Calu3 (cell line): ENCODE measurements at regions not wholly inside any gene's neighbourhood (a gene's known extent, or its start where the extent isn't known, plus 50 kb on each side); places are given as distances from the start of the nearest gene placed in this dataset.

Source experiments
- BruUV-seq: library from RNA; stranded (reverse); fragments of 400-500 nt; replicated peaks from 2 replicates; lab custom pipeline; 2021; lab: Mats Ljungman, UMichigan
- CTCF ChIA-PET: fragments of 300-600 bp; sonication (Branson Sonifier 250); formaldehyde crosslinking; loops from one replicate; lab custom pipeline; 2022; ENCODE audit warnings: antibody characterized with exemption; lab: Charles Lee
- DNase-seq: peaks from one replicate; pipeline ENCODE4 v3.0.0; 2022
- H3K27ac Mint-ChIP-seq: one replicate; pipeline ENCODE4 v1.8.0; 2022; ENCODE audit warnings: mixed read lengths; ENCODE audit not compliant: unreplicated experiment
- H3K27me3 Mint-ChIP-seq: one replicate; pipeline ENCODE4 v1.8.0; 2022; ENCODE audit warnings: mixed read lengths; ENCODE audit not compliant: unreplicated experiment
- H3K36me3 Mint-ChIP-seq: one replicate; pipeline ENCODE4 v1.8.0; 2022; ENCODE audit warnings: mild to moderate bottlenecking, moderate library complexity, mixed read lengths; ENCODE audit not compliant: insufficient read depth, unreplicated experiment
- H3K4me1 Mint-ChIP-seq: one replicate; pipeline ENCODE4 v1.8.0; 2022; ENCODE audit warnings: mild to moderate bottlenecking, low read depth, mixed read lengths; ENCODE audit not compliant: unreplicated experiment
- H3K4me3 Mint-ChIP-seq: one replicate; pipeline ENCODE4 v1.8.0; 2022; ENCODE audit warnings: mild to moderate bottlenecking, low read depth, moderate library complexity, mixed read lengths; ENCODE audit not compliant: unreplicated experiment
- H3K9me3 Mint-ChIP-seq: one replicate; pipeline ENCODE4 v1.8.0; 2022; ENCODE audit warnings: low read depth, mixed read lengths; ENCODE audit not compliant: unreplicated experiment
- intact Hi-C: fragments of 100-400 bp; cut with micrococcal nuclease; formaldehyde crosslinking; loops from one replicate; pipeline ENCODE4 v1.10.0; 2022; ENCODE audit not compliant: unreplicated experiment
- TF ChIP-seq, protein P1 (sequence below): fragments of 200-600 bp; IDR thresholded peaks from one replicate; pipeline ENCODE4 v1.8.0; 2022; ENCODE audit warnings: antibody characterized with exemption; ENCODE audit not compliant: unreplicated experiment

DNA sequence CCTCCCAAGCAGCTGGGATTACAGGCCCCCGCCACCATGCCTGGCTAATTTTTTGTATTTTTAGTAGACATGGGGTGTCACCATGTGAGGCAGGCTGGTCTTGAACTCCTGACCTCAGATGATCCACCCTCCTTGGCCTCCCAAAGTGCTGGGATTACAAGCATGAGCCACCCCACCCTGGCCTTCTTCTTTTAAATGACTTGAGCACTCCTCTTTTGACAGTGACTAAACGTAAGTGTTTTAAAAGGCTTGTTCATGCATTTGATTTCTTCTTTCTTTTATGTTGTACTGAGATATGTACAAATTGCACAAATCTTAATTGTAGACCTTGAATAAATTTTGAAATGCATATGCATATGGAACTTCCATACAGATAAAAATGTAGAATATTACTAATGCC, 337.9 kb downstream of the CETN3 start:
- H3K27me3 Mint-ChIP-seq, result no peaks in the 10 kb centered on the region
- H3K9me3 Mint-ChIP-seq, result peaks cover 5% of the 10 kb centered on the region
- H3K27ac Mint-ChIP-seq, result no peak overlapping the region
- intact Hi-C loops, result no loop called here
- H3K4me3 Mint-ChIP-seq, result no peak overlapping the region
- DNase-seq, result no peak
- no peaks in the 10 kb centered on the region for H3K4me1 Mint-ChIP-seq
- no peaks in the 10 kb centered on the region for H3K36me3 Mint-ChIP-seq
- BruUV-seq, result no TSS peak
- CTCF ChIA-PET, result no interaction called here
- TF ChIP-seq, protein P1, sequence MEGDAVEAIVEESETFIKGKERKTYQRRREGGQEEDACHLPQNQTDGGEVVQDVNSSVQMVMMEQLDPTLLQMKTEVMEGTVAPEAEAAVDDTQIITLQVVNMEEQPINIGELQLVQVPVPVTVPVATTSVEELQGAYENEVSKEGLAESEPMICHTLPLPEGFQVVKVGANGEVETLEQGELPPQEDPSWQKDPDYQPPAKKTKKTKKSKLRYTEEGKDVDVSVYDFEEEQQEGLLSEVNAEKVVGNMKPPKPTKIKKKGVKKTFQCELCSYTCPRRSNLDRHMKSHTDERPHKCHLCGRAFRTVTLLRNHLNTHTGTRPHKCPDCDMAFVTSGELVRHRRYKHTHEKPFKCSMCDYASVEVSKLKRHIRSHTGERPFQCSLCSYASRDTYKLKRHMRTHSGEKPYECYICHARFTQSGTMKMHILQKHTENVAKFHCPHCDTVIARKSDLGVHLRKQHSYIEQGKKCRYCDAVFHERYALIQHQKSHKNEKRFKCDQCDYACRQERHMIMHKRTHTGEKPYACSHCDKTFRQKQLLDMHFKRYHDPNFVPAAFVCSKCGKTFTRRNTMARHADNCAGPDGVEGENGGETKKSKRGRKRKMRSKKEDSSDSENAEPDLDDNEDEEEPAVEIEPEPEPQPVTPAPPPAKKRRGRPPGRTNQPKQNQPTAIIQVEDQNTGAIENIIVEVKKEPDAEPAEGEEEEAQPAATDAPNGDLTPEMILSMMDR, result no peak

DNA sequence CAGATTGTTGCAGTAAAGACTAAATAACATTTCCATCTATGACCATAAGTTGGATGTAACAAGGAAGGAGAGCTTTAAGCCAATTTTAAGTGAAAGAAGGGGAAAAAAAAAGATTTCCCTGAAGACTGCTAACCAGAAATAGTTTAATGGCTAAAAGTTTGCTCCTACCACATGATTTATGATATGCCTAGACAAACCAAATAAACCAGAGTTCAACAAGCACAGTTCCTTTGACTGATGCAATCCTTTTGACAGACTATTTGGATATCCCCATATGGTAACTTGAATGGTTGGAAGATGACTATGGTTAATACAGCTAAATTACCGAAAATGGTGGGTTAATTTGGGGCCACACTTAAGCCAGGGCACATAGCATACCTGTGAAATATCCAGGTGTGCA, 338.5 kb downstream of the CETN3 start:
- intact Hi-C loops, result no loop called here
- no TSS peak for BruUV-seq
- Mint-ChIP-seq H3K4me3 (no peak overlapping the region), H3K27ac (no peak overlapping the region), H3K4me1 (no peaks in the 10 kb centered on the region), H3K9me3 (peaks cover 7% of the 10 kb centered on the region), H3K36me3 (peaks cover 3% of the 10 kb centered on the region), H3K27me3 (no peaks in the 10 kb centered on the region)
- CTCF ChIA-PET, result no interaction called here
- DNase-seq, result no peak
- TF ChIP-seq, protein P1, result no peak

DNA sequence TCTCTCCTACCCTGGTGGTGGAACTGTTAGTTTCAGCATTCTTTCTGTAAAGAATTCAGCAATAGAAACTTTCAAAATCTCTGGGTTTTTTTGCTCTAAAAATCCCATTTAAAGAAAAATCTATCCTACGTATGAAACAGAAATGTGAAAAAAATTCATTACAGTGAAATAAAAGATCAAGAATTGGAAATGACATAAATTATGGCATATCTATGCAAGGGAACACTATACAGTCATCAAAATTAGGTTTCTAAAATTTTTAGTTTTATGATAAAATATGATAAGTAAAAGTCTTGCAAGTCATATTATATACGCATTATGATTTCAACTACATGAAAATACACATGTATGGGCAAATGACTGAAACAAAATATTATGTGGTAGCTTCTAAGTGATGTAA, 342.6 kb downstream of the CETN3 start:
- CTCF ChIA-PET, result no interaction called here
- no TSS peak for BruUV-seq
- no peak for DNase-seq
- Mint-ChIP-seq H3K36me3 (peaks cover 5% of the 10 kb centered on the region), H3K27ac (no peak overlapping the region), H3K27me3 (no peaks in the 10 kb centered on the region), H3K4me1 (no peaks in the 10 kb centered on the region), H3K4me3 (no peak overlapping the region), H3K9me3 (peaks cover 6% of the 10 kb centered on the region)
- intact Hi-C loops, result no loop called here
- TF ChIP-seq, protein P1, result no peak

DNA sequence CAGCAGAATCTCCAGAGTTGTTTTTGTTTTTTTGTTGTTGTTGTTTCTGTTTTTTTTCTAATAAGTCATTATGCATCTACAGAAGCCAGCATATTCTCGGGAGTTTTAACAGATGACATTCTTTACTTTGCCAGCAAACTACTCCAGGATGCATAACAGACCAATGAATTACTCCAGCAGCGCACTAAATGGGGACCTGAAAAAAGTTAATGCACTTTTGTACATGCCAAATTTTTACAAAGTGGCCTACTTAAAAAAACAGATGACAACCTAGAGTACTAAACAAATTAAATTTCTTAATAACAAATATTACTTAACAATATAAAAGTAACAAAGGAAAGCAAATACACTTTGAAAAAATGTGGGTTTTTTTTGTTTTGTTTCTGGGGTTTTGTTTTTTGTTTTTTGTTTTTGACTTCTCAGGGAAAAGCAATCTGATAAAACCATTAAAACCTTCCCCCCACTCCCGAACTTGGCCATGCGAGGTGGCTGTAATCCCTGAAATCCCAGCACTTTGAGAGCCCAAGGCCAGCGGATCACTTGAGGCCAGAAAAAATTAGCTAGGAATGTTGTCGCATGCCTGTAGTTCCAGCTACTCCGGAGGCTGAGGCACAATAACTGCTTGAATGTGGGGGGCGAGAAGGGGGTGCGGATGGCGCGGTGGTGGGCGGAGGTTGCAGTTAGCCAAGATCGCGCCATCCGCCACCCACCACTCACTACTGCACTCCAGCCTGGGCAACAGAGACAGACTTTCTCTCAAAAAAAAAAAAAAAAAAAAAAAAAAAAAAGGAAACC, 352.4 kb downstream of the CETN3 start:
- BruUV-seq, result no TSS peak
- no peaks in the 10 kb centered on the region for H3K27me3 Mint-ChIP-seq
- no peaks in the 10 kb centered on the region for H3K36me3 Mint-ChIP-seq
- CTCF ChIA-PET, result no interaction called here
- no peak overlapping the region for H3K27ac Mint-ChIP-seq
- TF ChIP-seq, protein P1, result no peak
- no peak for DNase-seq
- peaks cover 32% of the 10 kb centered on the region for H3K4me1 Mint-ChIP-seq
- H3K9me3 Mint-ChIP-seq, result no peaks in the 10 kb centered on the region
- no peak overlapping the region for H3K4me3 Mint-ChIP-seq
- intact Hi-C loops, result no loop called here
